ENCODE measurements at regions not wholly inside any gene's neighbourhood (a gene's known extent, or its start where the extent isn't known, plus 50 kb on each side); places are given as distances from the start of the nearest gene placed in this dataset.

DNA sequence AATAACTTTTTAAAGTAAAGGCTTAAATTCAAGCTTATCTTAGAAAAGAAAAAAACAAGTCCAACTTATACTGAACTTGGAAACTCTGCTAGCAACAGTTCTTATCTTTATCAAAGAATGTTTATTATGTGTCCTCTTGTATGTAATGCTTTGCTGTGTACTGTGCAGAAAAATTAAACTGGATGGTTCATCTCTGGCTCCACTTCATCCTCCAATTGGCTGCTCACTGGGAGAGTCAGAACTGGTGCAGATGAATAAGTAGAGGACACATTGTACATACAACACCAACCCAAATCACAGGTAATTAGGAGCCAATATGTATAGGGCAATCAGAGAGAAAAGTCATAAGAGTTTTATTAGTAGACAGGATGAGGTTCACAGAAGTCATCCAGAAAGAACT lies 123.6 kb upstream of the NAP1L1 start:
- TF ChIP-seq, protein P1, sequence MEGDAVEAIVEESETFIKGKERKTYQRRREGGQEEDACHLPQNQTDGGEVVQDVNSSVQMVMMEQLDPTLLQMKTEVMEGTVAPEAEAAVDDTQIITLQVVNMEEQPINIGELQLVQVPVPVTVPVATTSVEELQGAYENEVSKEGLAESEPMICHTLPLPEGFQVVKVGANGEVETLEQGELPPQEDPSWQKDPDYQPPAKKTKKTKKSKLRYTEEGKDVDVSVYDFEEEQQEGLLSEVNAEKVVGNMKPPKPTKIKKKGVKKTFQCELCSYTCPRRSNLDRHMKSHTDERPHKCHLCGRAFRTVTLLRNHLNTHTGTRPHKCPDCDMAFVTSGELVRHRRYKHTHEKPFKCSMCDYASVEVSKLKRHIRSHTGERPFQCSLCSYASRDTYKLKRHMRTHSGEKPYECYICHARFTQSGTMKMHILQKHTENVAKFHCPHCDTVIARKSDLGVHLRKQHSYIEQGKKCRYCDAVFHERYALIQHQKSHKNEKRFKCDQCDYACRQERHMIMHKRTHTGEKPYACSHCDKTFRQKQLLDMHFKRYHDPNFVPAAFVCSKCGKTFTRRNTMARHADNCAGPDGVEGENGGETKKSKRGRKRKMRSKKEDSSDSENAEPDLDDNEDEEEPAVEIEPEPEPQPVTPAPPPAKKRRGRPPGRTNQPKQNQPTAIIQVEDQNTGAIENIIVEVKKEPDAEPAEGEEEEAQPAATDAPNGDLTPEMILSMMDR (IDR thresholded peaks at IDR 0.05), result no peak
- TF ChIP-seq POLR2AphosphoS5 (IDR thresholded peaks at IDR 0.05; ENCODE audit: low read depth, low read length), result no peak
- TF ChIP-seq SIN3A (IDR thresholded peaks at IDR 0.05; ENCODE audit: borderline replicate concordance, insufficient read depth, low read depth, low read length), result no peak

Data from Panc1 (cell line).